GM19351 (cell line): ENCODE measurements at regions not wholly inside any gene's neighbourhood (a gene's known extent, or its start where the extent isn't known, plus 50 kb on each side); places are given as distances from the start of the nearest gene placed in this dataset.
A peak's percentile ranks its signal among the peaks of the same experiment; 100 is the strongest.

ENCODE experiments used
- ATAC-seq: cut with Tn5 transposase; IDR thresholded peaks from one replicate; pipeline ENCODE4 v1.9.1; 2021; ENCODE audit warnings: mild to moderate bottlenecking, moderate library complexity; ENCODE audit not compliant: unreplicated experiment

DNA sequence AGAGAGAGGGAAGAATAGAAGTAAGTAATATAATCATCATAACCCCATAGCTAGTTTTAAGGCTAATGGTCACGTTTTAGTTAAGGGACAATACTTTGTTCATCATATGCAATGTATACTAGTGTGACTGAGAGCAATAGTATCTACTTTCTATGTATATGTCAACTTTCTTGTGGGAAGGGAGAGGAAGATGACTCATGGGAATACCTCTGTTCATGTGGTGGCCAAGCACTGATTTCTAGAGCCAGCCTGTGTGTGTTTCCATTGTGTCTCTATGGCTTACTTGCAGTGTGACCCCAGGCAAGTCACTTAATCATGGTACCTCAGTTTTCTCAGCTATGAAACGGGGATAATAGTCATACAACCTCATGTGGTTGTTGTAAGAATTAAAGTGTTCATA is 639.6 kb downstream of the CETN3 start:
- no peak for ATAC-seq

DNA sequence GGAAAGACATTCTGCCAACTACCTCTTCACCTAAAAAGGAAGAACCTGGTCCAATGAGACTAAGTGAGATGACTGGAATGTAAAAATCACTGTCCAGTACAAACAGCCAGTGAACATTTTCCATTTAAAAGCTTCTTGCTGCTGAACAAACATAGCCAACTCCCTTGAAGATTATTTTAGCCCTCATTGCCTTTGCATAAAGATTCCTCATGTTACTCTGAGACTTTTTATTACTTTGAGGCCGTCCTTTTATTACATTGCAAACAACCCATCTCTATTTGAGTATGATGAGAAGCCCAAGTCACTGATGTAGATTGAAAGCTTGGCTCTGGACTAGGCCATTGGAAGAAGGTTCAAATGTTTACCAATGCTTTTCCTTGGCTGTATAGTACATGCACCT is 649.8 kb downstream of the CETN3 start:
- no peak for ATAC-seq

DNA sequence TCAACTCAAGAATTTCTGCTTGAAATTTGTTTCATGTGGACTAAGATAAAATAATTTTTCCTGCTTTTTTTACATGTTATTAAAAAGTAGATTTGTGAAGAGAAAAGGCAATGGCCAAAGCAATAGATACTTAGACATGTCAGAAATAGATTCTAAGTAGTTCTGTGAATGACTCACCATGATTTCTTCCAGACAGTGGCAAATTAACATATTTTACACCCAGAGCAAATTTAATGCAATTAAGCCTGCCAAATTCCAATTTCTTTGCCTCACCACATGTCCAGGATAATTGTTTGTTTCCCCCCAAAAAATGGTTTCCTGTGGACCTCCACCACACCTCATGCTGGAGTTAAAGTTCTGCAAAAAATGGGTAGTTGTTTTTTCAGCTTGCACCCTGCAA is 651.4 kb downstream of the CETN3 start:
- ATAC-seq: no peak

DNA sequence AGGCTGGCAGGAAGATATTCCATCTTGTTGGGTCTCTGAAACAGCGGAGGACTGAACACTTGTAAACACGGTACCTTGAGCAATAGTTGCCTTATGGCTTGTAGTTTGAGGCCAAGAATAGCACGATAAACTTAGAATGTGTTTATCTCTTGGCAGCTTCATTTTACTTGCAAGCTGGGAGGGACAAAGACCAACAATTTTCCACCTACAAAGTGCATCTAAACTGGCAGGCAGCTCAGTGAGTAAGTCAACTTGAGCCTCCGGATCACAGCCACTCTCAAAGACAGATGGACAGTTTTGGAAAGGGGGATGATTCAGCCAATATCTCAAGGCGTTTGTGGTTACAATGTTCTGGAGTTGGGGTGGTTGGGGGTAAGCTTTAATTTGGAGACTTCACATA is 652.6 kb downstream of the CETN3 start:
- no peak for ATAC-seq

DNA sequence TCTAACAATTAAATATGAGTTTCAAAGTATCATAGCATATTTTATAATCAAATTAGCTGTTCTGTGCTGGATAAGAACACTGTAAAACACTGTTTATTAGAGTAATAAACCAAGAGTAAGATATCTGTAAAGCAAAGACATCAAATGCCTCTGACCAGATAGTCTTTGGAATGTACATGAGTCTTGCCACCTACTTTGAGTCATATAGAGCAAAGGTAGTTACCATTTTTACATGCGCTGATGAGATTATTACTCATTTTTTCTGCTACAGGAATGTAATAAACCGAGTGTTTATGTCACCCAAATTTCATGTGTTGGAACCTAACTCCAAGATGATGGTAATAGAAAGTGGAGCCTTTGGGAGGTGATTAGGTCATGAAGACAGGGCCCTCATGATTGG is 654.5 kb downstream of the CETN3 start:
- no peak for ATAC-seq

DNA sequence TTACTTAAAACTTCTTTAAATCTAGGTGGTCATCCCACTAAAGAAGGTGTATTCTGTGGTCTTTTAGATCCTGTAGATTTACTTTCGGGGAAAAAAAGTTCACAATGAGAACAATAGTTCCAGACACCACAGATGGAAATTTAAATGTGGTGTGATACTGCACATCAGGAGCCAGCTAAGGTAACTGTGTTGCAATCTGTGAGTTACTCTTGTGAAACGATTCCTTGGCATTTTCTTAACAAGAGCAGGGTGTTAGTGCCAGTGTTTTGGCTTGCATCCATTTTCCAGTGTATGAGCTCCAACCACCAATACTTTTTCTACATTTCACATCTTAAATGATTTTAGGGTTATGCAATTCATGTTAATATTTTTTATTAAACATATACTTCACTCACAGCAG is 674.5 kb downstream of the CETN3 start:
- ATAC-seq: no peak

DNA sequence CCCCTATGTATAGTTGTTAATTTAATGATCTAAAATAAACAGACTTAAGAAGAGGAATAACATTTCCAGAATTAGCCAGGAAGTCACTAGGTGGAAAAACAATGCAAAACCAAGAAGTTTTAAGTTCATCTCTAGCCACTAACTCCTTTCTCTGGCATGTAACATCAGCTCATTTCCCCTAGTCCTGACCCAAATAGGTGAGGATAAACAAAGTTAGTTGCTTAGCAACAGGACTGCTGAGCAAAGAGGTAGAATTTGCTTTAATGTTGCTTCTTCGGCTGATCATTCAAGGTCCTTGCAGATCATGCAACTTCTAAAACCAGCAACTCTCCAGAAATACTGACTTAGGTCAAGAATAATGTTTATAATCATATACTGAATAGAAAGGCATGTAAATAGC is 675.8 kb downstream of the CETN3 start:
- ATAC-seq: no peak

DNA sequence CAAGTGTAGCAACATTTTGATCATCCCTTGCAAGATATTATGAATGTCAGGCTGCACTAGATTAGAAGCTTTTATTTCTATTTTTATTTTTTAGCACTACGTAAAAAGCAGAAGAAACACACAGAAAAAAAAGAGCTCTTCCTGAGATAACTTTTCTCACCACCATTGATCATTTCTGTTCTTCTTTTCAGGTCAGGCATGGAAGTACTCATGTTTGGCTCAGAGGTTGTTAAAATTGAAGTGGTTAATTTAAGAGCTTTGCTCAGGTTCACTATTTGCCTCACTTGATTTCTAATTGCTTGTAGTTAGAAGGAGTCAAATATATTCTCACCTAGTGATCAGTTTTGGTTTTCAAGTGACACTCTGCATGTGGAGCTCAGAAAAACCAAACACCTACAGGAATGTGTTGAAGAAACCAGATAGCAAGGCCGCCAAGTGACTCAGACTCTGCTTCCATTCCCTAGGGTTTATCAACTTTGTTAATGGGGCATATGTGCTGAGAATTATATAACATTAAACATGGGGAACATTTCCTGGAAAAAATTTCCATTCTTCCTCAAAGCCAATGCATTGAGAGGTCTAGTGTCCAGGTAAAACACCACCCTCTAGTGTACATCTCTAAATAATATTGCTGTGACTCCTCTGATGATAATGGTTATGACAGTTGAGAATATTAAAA is 679.8 kb downstream of the CETN3 start:
- ATAC-seq: peak; percentile 44

DNA sequence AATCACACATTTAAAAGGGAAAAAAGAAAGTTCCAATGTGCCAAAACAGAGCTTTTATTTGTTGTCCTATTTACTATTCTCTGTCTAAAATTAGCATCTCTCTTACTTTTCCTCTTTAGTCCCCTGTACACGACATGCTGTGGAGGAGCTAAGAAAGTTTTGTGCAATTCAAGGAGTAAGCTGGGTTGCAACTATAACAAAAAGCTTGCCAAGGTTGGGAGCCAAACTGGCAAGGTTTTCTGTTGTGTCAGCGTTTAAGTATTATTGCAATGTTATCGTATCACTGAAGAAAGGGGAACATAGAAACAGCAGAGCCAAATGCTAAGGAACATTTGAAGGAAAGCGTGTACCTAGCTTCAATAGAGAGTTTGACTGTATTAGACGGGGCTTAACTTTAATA is 680.8 kb downstream of the CETN3 start:
- ATAC-seq: no peak

DNA sequence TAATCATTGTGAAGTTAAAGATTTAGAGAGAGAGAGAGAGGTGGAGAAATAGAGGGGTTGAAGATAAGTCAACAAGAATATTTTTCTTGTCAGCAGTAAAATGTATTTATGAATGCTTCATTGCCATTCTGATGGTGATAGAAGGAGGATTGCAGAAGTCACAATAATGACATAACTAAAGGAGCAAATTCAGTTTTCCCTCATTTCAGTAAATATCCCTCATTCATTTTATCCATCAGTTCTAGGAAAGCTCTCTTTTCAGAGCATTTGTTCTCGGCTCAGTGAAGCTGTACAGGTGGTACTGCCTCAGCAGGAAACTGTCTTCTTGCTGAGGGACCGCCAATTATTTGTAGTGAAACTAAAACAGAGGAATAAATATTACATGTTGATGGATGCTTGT is 681.4 kb downstream of the CETN3 start:
- no peak for ATAC-seq

DNA sequence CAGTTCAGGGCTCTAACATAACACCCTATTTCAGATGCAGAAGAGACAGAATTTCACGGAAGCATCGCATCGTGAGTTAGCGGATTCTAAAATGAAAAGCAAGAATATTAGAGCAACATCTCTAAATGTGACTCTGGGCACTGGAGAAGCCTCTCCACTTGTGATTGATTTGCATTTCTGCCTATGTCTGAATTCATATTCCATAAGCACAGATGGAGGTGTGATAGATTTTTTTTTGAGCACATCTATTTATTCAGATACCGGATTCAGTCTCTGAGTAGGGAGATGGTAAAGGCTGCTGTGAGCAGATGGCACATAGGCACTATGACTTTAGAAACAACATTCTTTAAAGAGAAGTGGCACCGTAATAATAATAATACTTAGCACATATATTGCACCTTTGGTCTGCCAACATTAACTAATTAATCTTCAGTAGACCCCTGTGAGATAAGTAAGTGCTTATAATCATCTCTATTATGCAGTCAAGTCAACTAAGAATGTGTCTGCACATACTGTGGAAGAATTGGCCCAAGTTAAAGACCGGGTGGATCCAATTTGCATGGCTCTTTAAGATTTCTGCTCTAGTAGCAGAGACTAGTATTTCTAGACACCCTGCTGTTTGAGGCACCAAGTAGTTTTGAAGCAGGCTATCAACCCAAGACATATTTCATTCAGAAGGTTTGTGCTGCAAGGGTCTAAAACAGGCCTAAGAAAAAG is 685.0 kb downstream of the CETN3 start:
- ATAC-seq: no peak

DNA sequence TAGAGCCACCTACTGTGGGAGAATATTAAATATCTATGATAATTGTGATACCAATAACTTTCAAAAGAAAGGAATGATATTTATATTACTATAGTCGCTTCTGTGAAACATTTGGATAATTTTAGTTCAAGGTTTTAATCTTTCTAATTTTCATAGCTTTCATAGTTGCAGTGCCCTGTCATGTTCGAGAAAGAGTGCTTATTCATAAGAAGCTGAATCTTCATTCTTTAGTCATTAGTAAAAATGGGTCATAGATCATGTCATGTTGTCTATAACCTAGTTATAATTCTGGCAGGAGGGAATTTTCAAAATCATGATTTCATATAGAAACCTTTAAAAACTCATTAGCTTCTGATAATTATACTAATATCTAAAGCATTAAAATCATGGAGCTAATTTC is 685.6 kb downstream of the CETN3 start:
- ATAC-seq: no peak

DNA sequence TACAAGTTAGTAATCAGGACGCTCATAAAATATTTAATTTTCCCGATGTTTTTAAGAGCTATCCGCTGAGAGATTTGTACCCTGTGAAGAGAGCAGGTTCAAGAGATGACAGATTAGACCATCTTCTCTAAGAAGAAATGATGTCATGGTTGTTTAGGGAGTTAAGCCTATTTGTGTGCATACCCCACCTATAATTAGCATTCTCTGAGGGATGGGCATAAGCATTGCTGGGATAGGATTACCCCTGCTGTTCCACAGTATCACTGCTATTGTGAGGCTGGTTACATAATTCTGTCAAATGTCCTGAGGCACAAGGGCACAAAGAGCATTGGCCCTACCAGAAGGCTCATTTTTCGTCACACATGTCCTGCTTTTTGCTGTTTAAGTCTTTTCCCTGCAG is 687.0 kb downstream of the CETN3 start:
- ATAC-seq: no peak

DNA sequence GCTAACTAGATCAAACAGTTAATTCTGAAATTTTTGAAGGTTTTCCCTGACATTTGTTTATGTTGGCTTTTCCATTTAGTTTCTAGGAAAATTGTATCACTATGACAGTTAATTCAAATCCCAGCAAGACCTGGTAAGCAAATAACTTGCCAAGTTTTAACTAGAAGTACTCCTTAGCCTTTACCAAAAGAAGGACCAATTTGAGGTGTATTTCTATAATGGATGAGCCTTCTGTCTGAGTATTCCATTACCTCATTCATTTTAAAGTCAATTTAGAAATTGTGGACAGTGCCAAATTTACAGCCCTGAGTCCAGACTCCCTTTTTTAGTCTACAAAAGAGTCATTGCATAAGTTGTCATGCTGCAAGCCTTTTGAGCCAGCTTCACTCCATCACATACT is 687.6 kb downstream of the CETN3 start:
- ATAC-seq: no peak

DNA sequence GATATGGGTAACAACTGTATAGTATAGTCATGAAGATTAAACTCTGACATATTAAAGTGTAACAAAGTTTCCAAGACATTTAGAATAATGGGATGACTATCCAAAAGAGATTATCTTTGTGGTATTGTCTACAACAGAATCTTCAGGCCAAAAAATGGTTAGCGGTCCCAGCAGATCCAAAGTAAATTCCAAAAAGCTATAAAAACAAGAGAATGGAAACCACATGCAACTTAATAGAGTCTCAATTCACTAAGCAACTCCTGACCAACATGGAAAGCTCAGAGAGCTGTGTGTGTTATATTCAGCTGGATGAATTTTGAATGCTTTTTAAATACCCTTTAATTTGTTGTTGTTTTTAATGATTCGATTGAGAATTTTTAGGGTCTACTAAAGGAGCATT is 688.2 kb downstream of the CETN3 start:
- ATAC-seq: no peak

DNA sequence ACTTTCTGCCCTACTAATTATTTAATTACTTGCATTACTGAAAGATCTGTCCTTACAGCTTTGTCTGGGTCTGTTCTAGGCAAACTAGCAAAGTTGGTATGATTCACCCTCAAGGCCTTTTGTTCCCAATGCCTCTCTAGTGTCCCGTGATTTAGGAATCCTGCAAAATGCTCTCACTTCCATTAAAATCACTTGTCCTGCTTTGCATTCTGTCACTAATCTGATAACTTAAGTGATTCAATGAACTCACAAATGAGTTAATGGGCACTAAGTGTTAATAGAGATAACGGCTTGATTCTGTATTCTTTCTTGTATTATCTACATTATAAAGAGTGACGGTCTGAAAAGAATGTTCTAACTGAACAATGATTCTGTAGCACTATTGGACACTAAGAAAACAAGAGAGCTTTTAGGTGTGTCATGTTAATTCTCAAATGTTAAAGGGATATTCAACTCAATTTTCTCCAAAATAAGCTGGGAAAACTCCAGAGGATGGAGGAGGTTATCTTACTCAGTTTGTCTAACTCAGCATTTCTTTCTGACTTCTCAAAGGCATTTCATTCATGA is 697.3 kb downstream of the CETN3 start:
- no peak for ATAC-seq

DNA sequence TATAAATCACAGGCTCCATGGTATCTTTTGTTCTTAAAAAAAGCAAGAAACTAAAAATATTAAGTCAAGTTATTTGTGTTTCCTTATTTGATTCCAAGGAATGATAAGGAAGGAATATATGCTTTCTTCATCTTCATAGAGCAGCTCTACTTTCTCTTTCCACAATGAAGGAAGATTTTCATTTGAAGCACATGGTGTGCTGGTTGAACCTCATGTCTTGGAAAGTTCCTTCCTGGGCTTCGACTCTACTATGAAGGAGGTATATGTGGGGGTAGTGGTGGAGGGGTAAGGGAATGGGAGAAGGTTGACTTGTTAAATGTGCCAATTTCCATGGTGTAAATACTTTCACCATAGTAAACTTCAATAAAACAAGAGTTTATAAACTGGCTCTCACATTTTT is 698.0 kb downstream of the CETN3 start:
- no peak for ATAC-seq

DNA sequence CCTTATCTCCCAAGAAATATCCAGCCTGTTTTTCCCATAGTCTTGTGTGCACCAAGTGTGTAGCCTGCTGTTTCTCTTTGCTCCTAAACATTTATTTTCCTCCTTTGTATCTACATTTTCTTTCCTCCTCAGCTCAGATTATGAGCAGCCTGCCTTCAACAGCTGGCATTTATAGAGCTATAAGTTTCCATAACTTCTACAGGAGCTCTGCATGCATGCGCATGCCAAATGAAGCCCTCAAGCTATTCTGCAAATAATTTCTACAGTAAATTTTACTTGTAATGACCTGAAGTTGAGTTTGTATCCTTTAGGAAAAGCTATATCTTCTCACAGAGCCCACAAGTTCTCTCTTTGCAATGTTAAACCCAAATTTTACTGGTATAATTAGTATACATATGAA is 699.5 kb downstream of the CETN3 start:
- no peak for ATAC-seq

DNA sequence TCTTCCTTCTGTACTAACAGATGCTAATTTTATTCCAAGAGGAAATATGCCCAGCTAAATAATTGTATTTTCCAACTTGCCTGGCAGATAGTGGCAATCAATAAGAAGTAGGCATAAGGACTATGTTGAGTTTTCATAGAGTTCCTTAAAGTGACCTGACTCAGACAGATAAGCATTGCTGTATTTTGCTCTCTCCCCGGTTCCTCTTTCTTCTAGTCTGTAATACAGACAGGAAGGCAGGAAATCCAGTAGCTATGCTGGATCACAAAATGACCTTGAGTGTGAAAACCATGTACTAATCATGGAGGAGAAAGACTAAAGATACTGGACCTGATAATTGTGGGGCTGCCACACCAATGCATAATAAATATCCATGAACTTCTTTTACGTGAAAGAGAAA is 701.7 kb downstream of the CETN3 start:
- ATAC-seq: no peak

DNA sequence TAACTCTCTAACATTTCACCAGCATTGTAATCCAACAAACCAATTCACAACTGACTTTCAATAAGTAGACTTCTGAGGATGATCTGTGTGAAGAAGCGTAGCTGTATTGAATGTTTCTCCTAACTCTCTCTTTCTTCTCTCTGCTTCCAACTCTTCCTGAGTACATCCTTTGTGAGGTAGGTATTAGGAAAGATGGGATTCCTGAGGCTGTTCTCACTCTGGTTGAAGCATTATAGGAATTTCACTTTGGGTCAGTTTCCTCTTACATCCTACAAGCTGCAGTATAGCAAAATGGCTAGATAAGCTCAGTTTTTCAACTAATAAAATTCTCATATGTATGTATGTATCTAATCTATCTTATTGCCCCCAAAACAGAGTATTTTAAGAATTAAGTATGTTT is 702.8 kb downstream of the CETN3 start:
- ATAC-seq: no peak

DNA sequence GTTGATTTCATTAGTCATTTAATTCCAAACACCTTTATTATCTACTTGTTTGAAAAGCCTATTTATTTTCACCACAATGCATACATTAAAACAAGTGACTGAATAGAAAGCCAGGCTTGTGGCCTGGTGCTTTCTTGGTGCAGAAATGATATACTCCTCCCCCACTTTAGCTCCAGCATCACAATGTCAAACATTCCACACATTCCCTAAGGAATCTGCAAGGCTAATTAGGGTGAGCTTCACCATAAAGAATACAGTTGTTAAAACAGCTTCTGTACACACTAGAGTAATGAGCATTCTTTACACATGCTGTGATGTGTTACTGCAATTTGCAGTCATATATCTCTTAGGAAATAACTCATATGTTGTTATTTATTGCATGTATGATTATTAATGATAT is 705.7 kb downstream of the CETN3 start:
- ATAC-seq: no peak

DNA sequence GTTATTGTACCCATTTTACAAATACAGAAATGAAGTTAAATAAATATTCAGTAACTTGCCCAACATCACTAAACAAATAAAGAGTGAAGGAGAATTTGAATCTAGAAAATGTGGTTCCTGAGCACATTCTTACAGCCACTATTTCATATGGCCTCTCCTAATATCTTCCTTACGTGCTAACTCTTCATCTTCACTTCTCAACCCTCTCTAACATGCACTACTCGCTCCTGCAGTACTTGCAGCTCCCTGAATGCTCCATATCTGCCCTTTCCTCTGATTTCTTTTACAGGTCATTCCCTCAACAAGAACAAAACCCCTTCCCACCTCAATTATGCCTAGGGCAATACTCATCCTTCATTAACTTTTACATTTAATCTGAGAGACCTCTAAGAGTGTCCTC is 711.5 kb downstream of the CETN3 start:
- no peak for ATAC-seq

DNA sequence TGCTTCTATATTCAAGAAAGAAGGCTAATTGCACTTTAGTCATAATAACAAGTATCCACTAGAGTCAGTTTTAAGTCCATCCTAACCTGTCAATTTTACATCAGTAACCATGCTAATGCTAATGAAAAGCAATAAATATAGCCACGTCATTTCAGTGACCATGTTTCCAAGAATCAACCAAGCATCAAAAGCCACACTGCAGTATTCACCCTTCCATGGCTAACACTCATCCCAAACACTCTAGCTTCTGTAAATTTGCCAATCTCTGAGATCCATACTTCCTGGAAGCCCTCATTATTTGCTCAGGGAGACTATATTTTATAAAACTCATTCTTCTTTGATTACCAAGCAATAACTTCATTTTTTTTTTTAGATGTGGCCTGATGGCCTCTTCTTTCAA is 712.0 kb downstream of the CETN3 start:
- no peak for ATAC-seq
